Hindlimb muscle (tissue), 1 donor: ENCODE measurements at regions not wholly inside any gene's neighbourhood (a gene's known extent, or its start where the extent isn't known, plus 50 kb on each side); places are given as distances from the start of the nearest gene placed in this dataset.

ENCODE experiments used
- DNase-seq: peaks from one replicate; pipeline ENCODE4 v3.0.0-alpha.2; 2013

GRCh38 chr12:18970603-18971002 lies 158.9 kb upstream of the PLEKHA5 start:
- DNase-seq = no peak

- DNase-seq = no peak
These were observed 157.6 kb upstream of the PLEKHA5 start for GRCh38 chr12:18971932-18972331.

- no peak for DNase-seq
These were observed 153.6 kb upstream of the PLEKHA5 start for GRCh38 chr12:18975933-18976332.

DNA sequence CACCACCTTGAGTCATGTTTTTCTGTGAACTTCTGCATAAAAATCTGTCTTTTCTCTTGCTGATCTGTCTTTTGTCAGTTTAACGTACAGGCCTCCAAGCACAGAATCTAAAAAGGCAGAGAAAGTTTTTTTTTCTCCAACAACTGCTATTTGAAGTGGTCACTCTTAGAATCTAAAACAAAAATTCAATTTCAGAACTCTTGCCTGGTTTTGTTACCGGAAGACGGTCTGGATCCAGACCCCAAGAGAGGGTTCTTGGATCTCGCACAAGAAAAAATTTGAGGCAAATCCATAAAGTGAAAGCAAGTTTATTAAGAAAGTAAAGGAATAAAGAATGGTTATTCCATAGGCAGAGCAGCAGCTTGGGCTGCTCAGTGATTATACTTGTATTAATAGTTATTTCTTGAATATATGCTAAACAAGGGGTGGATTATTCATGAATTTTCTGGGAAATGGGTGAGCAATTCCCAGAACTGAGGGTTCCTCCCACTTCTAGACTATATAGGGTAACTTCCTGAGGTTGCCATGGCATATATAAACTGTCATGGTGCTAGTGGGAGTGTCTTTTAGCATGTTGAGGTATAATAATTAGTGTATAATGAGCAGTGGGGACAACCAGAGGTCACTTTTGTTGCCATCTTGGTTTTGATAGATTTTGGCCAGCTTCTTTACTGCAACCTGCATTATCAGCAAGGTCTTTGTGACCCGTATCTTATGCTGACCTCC lies 150.0 kb upstream of the PLEKHA5 start:
- peak; percentile 30 for DNase-seq

GRCh38 chr12:18981732-18982131 lies 147.8 kb upstream of the PLEKHA5 start:
- no peak for DNase-seq

DNA sequence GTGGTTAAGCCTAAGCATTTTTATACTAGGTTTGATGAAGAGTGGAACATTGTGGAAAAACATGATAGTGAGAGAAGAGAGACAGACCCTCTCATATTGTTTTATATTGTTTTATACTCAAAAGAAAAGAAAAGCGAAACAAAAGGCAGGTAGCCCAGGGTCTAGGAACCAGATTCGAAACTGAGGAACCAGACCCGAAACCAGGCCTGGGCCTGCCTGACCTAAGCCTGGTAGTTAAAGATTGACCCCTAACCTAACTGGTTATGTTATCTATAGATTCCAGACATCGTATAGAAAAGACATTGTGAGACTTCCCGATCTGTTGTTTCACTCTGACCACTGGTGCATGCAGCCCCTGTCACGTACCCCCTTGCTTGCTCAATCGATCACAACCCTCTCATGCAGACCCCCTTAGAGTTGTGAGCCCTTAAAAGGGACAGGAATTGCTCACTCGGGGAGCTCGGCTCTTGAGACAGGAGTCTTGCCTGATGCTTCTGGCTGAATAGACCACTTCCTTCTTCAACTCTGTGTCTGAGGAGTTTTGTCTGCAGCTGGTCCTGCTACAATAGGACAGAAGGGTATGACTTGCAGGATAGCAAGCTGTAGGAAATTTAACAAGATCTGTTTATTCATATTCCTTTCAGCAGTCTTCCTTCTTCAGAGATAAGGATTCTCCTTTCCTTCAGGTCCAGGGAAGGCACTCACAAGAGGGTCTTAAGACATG lies 147.1 kb upstream of the PLEKHA5 start:
- no peak for DNase-seq

DNA sequence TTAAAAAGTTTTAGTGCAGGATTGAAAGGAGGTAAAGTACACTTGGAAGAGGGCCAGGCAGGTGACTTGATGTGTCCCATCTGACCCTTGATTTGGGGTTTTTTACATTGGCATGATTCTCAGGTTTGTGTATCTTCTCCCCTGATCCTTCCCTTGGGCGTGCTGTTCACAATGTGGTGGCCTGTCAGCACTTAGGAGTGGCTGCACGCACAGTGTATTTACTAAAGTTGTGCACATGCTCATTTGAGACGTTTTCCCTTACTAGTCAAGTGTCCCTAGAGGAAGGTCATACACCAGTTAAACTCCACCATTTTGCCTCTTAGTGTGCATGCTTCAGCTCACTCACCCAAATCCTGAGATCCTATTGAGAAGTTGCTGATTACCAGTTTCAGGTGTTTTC lies 145.7 kb upstream of the PLEKHA5 start:
- DNase-seq = no peak

- DNase-seq = no peak
These were observed 138.7 kb upstream of the PLEKHA5 start for GRCh38 chr12:18990856-18991255.

- no peak for DNase-seq
These were observed 137.2 kb upstream of the PLEKHA5 start for GRCh38 chr12:18992336-18992735.

DNA sequence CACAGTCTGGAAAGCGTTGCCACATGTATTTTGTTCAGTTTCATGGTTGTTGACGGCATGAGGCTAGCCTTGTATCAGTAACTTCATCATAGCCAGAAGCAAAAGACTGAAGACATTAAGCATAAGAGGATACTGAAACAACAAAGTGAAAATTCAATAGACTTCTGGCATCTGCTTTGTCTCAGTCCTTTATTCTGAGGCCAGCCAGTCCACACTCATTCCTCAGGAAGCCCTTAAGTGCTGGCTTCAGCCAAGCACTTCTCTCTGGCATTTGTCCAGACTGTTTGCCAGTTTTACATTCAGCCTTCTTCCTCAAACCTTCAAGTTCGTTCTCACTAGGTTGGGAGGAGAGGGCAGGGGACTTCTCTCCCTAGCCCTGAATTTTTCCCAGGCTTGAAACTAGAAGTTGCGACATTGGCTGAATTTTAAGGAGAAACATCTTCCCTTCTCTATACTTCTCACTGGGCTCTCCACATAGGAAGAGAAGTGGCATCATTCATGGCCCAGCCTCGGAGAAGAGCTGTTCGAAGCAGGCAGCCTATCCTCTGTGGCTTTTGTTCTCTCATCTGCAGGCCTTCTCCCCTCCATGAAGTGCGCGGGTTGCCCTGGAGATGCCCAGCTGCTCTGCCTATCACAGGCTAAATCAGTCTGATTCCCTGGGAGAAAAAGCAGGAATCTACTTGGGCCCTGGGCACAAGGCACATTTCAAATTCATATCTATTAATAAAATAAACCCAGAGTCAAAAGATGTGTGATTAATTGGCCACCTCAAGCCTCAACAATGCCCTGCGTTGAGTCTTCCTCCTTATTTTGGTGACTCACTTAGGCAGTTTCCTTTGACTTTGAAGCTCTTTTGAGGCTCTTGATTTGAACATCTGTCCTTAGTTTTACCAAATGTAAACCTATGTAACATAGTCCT lies 130.9 kb upstream of the PLEKHA5 start:
- DNase-seq = no peak

- DNase-seq = no peak
These were observed 128.7 kb upstream of the PLEKHA5 start for GRCh38 chr12:19000836-19001235.

DNA sequence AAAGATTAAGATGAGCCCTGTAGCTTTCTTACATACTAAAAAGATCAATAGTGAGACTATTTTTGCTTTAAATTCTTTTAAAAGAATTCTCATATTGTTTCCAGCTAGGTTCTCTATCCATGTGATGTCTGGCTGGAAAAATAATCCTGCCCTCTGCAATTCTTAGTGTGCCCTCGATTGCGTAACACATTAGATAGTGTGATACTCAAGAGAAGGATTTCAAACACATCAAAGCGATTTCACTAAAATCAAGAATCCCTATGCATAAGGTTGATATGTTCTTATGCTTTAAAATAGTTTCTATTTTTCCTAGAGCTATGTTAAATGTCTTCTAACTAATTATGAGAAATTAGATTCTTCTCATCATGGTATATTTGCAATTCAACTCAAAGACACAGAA lies 127.3 kb upstream of the PLEKHA5 start:
- DNase-seq = no peak

- no peak for DNase-seq
These were observed 126.4 kb upstream of the PLEKHA5 start for GRCh38 chr12:19003141-19003540.

GRCh38 chr12:19003987-19004619 lies 125.4 kb upstream of the PLEKHA5 start:
- DNase-seq = no peak

DNA sequence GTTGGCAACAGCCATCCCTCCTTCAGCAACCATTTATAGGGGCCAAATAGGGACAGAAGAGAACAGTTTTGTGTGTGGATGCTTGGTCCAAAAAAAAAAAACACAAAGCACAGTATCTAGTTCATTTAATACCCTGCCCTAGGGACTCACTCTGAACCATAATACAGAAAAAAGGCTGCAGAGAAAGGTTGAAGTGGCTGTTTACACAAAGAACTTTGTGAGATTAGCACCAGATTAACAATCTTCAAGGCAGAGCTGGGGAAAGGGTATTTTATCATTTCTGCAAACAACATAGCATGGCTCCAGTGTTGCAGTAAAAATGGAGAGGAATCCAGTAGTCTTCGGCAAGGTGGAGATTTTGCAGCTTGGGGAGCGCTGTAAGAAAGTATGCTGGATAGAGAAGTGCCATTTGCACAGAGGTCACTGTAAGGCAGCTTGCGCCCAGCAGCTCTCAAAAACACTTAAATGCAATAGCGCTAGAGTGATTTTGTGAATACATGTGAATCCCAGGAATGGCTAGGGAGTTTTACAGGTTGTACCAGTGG lies 124.2 kb upstream of the PLEKHA5 start:
- no peak for DNase-seq

GRCh38 chr12:19006626-19007137 lies 122.9 kb upstream of the PLEKHA5 start:
- no peak for DNase-seq

DNA sequence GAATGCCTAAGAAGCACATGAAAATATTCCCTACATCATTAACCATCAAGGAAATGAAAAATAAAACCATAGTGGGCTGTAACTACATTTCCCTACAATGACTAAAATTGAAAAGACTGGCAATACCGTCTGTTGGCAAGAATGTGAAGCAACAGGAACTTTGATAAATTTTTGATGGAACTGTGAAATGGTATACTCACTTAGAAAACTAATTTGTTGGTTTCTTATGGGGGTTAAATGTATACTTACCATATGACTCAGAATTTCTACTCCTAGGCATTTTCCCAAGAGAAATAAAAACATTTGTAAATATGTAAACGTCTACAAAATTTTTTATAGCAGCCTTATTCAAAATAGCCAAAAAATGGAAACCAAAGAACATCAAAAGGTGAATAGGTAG lies 121.4 kb upstream of the PLEKHA5 start:
- no peak for DNase-seq

DNA sequence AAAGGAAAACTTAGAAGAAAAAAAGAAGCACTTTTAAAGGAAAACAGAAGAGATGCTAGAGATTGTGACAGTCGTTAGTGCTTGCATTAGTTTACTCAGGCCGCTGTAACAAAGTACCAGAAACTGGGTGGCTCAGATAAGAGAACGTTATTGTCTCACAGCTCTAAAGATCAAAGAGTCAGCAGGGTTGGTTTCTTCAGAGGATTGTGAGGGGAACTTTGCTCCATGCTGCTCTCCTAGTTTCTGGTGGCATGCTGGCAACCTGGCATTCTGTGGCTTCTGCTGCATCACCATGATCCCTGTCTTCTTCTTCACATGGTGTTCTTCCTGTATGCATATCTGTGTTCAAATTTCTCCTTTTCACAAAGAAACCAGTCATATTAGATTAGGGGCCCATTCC lies 119.4 kb upstream of the PLEKHA5 start:
- DNase-seq = no peak

DNA sequence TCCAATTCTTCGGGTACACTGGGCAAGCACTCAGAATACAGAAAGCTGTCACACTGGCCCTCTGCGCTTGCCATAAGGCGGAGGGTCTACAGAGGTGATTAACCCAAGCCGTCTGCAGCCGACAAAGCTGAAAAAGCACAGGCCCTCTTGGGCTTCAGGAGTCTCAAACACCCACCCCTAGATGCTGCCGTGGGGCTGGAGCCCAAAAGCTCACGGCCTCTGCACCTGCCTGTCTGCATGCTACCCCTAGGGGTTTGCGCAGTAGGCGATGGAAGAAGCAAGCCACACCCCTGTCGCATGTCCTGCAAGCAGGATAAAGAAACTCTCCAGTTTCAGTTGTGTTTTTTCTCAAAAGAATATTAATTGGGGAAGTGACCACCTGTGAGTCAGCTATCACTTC lies 118.8 kb upstream of the PLEKHA5 start:
- DNase-seq = no peak

DNA sequence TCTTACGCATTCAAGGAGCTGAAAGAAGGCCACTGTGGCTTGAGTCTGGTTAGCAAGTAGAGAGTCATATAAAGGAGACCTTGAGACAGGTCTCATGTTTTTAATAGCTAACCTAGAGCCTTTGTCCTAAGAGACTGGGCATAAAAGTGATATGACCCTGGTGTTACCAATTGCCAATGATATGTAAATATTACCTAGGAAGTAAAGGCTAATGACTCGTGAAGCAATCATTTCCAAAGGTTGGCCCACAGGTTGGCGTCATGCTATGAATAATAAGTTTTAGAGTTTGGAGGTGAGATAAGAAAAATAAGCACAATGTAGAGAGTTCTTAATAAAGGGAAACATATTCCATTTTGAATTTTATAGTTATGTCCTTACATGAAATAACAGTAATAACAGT lies 116.6 kb upstream of the PLEKHA5 start:
- no peak for DNase-seq

GRCh38 chr12:19014240-19014639 lies 115.3 kb upstream of the PLEKHA5 start:
- peak; percentile 23 for DNase-seq

GRCh38 chr12:19015285-19015684 lies 114.2 kb upstream of the PLEKHA5 start:
- DNase-seq = no peak
